ENCODE measurements at regions not wholly inside any gene's neighbourhood (a gene's known extent, or its start where the extent isn't known, plus 50 kb on each side); places are given as distances from the start of the nearest gene placed in this dataset.

- TF ChIP-seq GATA1 (IDR thresholded peaks at IDR 0.05; ENCODE audit: low read depth, low read length) (no peak), POLR2A (IDR thresholded peaks at IDR 0.05; ENCODE audit: low read length) (no peak)
- no peak for DNase-seq
These were observed 63.8 kb upstream of the THY1 start for GRCh38 chr11:119486691-119487259.

GRCh38 chr11:119486016-119486415 is 63.0 kb upstream of the THY1 start:
- TF ChIP-seq POLR2A (IDR thresholded peaks at IDR 0.05; ENCODE audit: low read length) = no peak
- TF ChIP-seq GATA1 (IDR thresholded peaks at IDR 0.05; ENCODE audit: low read depth, low read length) = no peak
- DNase-seq = no peak

DNA sequence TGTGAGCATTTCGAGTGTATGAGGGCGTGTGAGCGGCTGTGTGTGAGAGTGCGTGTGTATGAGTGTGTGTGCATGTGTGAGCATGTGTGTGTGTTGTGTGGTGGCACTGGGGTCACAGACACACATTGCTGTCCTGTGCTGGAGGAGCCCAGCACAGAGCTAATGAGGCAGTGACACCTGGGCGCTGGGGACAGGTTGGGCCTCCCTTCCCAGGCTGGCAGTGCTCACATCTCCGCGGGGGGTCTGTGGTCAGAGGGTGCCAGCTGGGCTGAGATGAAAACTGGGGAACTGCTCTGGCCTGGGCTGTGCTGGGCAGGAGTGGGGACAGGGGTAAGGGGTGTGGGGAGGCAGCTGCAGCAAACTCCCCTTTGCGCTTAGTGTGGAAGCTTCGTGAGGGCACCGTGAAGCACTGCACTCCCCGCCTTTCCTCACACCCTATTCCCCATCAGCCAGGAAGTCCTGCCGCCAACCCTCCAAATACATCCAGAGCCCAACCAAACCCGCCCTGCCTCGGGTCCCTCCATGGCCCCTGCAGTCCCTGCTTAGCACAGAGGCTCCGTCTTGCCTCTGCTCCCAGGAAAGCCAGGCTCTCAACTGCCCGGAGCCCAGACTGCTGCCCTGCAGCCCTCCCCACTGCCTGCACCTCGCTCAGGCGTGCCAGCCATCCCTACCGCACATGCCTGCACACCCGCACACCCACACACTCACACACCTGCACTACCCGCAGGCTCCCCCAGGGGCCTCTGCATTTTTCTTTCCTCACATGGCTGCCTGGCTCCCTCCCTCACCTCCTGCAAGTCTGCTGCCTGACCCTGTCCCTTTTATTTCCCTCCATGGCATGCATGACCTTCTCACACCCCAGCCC is 62.0 kb upstream of the THY1 start:
- no peak for DNase-seq
- TF ChIP-seq POLR2A (IDR thresholded peaks at IDR 0.05; ENCODE audit: low read length) (no peak), GATA1 (IDR thresholded peaks at IDR 0.05; ENCODE audit: low read depth, low read length) (no peak)

DNA sequence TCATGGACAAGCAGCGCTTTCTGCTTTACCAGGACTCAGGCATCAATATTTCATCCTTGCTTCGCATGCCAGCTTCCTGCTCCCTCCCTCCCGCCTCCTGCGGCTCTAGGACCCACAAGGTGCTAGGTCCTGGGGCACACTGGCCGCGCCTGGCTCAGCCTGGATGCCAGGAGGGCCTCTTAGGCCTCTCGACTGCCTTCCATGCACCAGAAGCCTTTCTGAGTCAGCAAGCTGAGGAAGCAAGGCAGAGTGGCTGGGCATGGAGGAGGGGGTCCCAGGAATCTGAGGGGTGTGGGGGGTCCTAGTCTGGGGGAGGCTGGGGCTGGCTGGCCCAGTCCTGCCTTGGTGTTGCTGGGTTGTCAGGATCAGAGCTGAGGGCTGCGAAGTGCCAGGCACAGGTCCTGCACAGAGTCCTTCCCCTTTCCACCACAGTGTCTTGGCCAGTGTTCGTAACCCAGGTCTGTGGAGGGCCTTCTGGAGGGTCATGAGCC is 61.0 kb upstream of the THY1 start:
- no peak for DNase-seq

DNA sequence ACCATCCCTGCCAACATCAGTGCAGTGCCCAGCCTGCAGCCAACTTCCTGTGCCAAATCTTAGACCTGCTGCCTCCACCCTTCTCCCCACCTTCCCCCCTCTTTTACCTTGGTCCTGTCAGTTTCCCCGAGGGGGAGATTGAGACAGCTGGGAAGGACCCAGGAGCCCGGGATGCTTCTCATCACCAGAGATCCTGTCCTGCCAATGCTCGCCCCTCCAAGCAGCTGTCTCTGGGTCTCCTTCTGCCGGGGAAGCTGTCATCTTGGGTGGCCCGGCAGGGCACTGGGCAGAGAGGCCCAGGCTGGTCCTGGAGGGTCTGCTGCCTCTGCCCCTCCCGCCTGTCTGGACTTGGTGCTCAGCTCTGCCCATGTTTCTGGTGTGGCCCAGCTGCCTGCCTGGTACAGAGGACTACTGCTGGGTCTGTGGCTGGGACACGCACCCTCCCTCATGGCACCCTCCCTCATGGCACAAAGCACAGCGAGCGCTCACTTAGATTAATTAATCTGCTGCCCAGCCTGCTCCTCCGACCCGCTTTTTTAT is 60.4 kb upstream of the THY1 start:
- no peak for DNase-seq
- TF ChIP-seq GATA1 (IDR thresholded peaks at IDR 0.05; ENCODE audit: low read depth, low read length) (no peak), POLR2A (IDR thresholded peaks at IDR 0.05; ENCODE audit: low read length) (no peak)

More for the DNA sequence above, 61.0 kb upstream of the THY1 start:
- TF ChIP-seq POLR2A (IDR thresholded peaks at IDR 0.05; ENCODE audit: low read length) = no peak
- TF ChIP-seq GATA1 (IDR thresholded peaks at IDR 0.05; ENCODE audit: low read depth, low read length) = no peak

GRCh38 chr11:119482521-119483011 is 59.6 kb upstream of the THY1 start:
- TF ChIP-seq GATA1 (IDR thresholded peaks at IDR 0.05; ENCODE audit: low read depth, low read length) = no peak
- no peak for TF ChIP-seq POLR2A (IDR thresholded peaks at IDR 0.05; ENCODE audit: low read length)
- no peak for DNase-seq

GRCh38 chr11:119481667-119482400 is 58.9 kb upstream of the THY1 start:
- TF ChIP-seq POLR2A (IDR thresholded peaks at IDR 0.05; ENCODE audit: low read length) = no peak
- DNase-seq = no peak

DNA sequence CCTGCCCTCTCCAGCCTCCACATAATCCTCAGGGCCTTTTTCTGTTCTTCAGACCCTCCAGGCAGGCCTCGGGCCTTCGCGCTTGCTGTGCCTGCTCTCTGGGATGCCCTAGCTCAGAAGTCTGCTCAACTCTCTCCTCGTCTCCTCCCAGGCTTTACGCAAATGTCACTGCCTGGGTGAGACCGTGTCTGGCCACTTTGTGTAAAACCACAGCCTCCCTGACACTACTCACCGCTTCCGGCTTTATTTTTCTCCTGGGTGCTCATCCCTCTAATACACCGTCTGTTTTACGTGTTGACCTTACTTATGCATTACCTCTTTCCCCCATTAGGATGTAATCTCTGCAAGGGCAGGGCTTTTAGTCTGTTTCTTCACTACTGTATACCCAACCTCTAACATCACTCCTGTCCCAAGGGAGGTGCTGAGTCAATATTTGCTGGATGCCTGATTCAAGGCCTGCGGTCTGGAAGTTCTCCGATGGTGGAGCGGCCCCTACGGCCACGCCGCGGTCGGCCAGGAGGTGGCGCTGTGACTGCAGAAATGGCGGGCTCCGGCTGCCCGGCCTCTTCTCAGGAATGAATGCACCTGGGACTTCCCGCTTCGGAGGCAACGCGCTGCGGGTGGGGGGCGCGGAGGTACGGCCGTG is 58.2 kb upstream of the THY1 start:
- TF ChIP-seq GATA1 (IDR thresholded peaks at IDR 0.05; ENCODE audit: low read depth, low read length) = no peak
- TF ChIP-seq POLR2A (IDR thresholded peaks at IDR 0.05; ENCODE audit: low read length) = no peak
- peak; percentile 49 to 76 for DNase-seq

- no peak for DNase-seq
- no peak for TF ChIP-seq POLR2A (IDR thresholded peaks at IDR 0.05; ENCODE audit: low read length)
These were observed 57.5 kb upstream of the THY1 start for GRCh38 chr11:119480380-119481020.

GRCh38 chr11:119479685-119480275 is 56.8 kb upstream of the THY1 start:
- DNase-seq = peak; percentile 8 to 16

GRCh38 chr11:119478711-119479285 is 55.8 kb upstream of the THY1 start:
- TF ChIP-seq GATA1 (IDR thresholded peaks at IDR 0.05; ENCODE audit: low read depth, low read length) = no peak

More at GRCh38 chr11:119479685-119480275, 56.8 kb upstream of the THY1 start:
- TF ChIP-seq POLR2A (IDR thresholded peaks at IDR 0.05; ENCODE audit: low read length) (no peak), GATA1 (IDR thresholded peaks at IDR 0.05; ENCODE audit: low read depth, low read length) (no peak)

GRCh38 chr11:119476666-119477331 is 53.8 kb upstream of the THY1 start:
- no peak for TF ChIP-seq POLR2A (IDR thresholded peaks at IDR 0.05; ENCODE audit: low read length)
- no peak for TF ChIP-seq GATA1 (IDR thresholded peaks at IDR 0.05; ENCODE audit: low read depth, low read length)
- DNase-seq = no peak

More at GRCh38 chr11:119478711-119479285, 55.8 kb upstream of the THY1 start:
- no peak for DNase-seq

Measured in erythroblast (primary cell).